H9 (cell line): ENCODE measurements at regions not wholly inside any gene's neighbourhood (a gene's known extent, or its start where the extent isn't known, plus 50 kb on each side); places are given as distances from the start of the nearest gene placed in this dataset.
"Not testable (repeated sequence)": the region's sequence is repeated elsewhere in the genome, so short reads cannot be mapped to it uniquely, and the experiment has no call there.

ENCODE experiments used
- DNase-seq: peaks from one replicate; pipeline ENCODE4 v3.0.0-alpha.2; 2017
- H2AFZ ChIP-seq: one replicate; pipeline ENCODE4 v1.6.1; 2013; ENCODE audit warnings: mild to moderate bottlenecking, low read length, control low read depth, moderate library complexity
- H2AK5ac ChIP-seq: 2 replicates; pipeline ENCODE4 v1.6.1; 2013; ENCODE audit warnings: low read length, control low read depth, mixed read lengths; ENCODE audit not compliant: insufficient read length
- H2BK120ac ChIP-seq: one replicate; pipeline ENCODE4 v1.6.1; 2013; ENCODE audit warnings: low read depth, mild to moderate bottlenecking, low read length, control low read depth, inconsistent platforms; ENCODE audit not compliant: poor library complexity, severe bottlenecking
- H2BK12ac ChIP-seq: 2 replicates; pipeline ENCODE4 v1.6.1; 2013; ENCODE audit warnings: low read length, control low read depth, mixed read lengths, low read depth; ENCODE audit not compliant: insufficient read length
- H2BK15ac ChIP-seq: 2 replicates; pipeline ENCODE4 v1.6.1; 2013; ENCODE audit warnings: low read depth, low read length, control low read depth
- H2BK20ac ChIP-seq: one replicate; pipeline ENCODE4 v1.6.1; 2013; ENCODE audit warnings: low read depth, mild to moderate bottlenecking, low read length, control low read depth, inconsistent platforms; ENCODE audit not compliant: poor library complexity, severe bottlenecking
- H2BK5ac ChIP-seq: 2 replicates; pipeline ENCODE4 v1.6.1; 2013; ENCODE audit warnings: low read length, control low read depth, mixed read lengths; ENCODE audit not compliant: insufficient read length
- H3K14ac ChIP-seq: 2 replicates; pipeline ENCODE4 v1.6.1; 2013; ENCODE audit warnings: low read length, control low read depth; ENCODE audit not compliant: insufficient read depth
- H3K18ac ChIP-seq: 2 replicates; pipeline ENCODE4 v1.6.1; 2013; ENCODE audit warnings: low read depth, mild to moderate bottlenecking, mixed read lengths, low read length, control low read depth; ENCODE audit not compliant: insufficient read length
- H3K23ac ChIP-seq: 2 replicates; pipeline ENCODE4 v1.6.1; 2013; ENCODE audit warnings: low read length, control low read depth, mixed read lengths, low read depth; ENCODE audit not compliant: insufficient read length
- H3K23me2 ChIP-seq: 2 replicates; pipeline ENCODE4 v1.6.1; 2013; ENCODE audit warnings: low read depth, mild to moderate bottlenecking, mixed read lengths, low read length, control low read depth; ENCODE audit not compliant: insufficient read length, poor library complexity, severe bottlenecking
- H3K27ac ChIP-seq: 2 replicates; pipeline ENCODE4 v1.5.1; 2013; ENCODE audit warnings: low read length, control low read depth, mixed read lengths, low read depth; ENCODE audit not compliant: insufficient read length
- H3K27me3 ChIP-seq: 2 replicates; pipeline ENCODE4 v1.6.1; 2013; ENCODE audit warnings: low read length, control low read depth, inconsistent platforms; ENCODE audit not compliant: insufficient read depth
- H3K4ac ChIP-seq: 2 replicates; pipeline ENCODE4 v1.6.1; 2013; ENCODE audit warnings: low read depth, mild to moderate bottlenecking, control low read depth, inconsistent platforms, low read length, moderate library complexity
- H3K4me1 ChIP-seq: 2 replicates; pipeline ENCODE4 v1.6.1; 2013; ENCODE audit warnings: low read length, control low read depth, inconsistent platforms; ENCODE audit not compliant: insufficient read depth
- H3K4me2 ChIP-seq: 2 replicates; pipeline ENCODE4 v1.6.1; 2013; ENCODE audit warnings: low read length, control low read depth, mixed read lengths; ENCODE audit not compliant: insufficient read length, insufficient read depth
- H3K56ac ChIP-seq: 2 replicates; pipeline ENCODE4 v1.6.1; 2013; ENCODE audit warnings: low read depth, mild to moderate bottlenecking, mixed read lengths, low read length, control low read depth; ENCODE audit not compliant: insufficient read length
- H3K79me1 ChIP-seq: 2 replicates; pipeline ENCODE4 v1.6.1; 2013; ENCODE audit warnings: low read depth, mild to moderate bottlenecking, moderate library complexity, low read length, control low read depth, inconsistent platforms; ENCODE audit not compliant: insufficient read depth, poor library complexity, severe bottlenecking
- H3K79me2 ChIP-seq: 2 replicates; pipeline ENCODE4 v1.6.1; 2013; ENCODE audit warnings: low read length, control low read depth, inconsistent platforms; ENCODE audit not compliant: insufficient read depth
- H3K9ac ChIP-seq: 2 replicates; pipeline ENCODE4 v1.6.1; 2013; ENCODE audit warnings: low read length, control low read depth, mixed read lengths; ENCODE audit not compliant: insufficient read length; ENCODE audit errors: extremely low read depth
- H3K9me3 ChIP-seq: one replicate; pipeline ENCODE4 v1.6.1; 2013; ENCODE audit warnings: low read depth, low read length, inconsistent platforms; ENCODE audit not compliant: control insufficient read depth
- H3T11ph ChIP-seq: one replicate; pipeline ENCODE4 v1.6.1; 2013; ENCODE audit warnings: mild to moderate bottlenecking, low read length, control low read depth, inconsistent platforms
- H4K20me1 ChIP-seq: one replicate; pipeline ENCODE4 v1.6.1; 2013; ENCODE audit not compliant: control insufficient read depth, insufficient read length, insufficient read depth
- H4K5ac ChIP-seq: 2 replicates; pipeline ENCODE4 v1.6.1; 2013; ENCODE audit warnings: low read depth, mild to moderate bottlenecking, mixed read lengths, low read length, control low read depth; ENCODE audit not compliant: insufficient read length
- H4K8ac ChIP-seq: replicated peaks from 2 replicates; pipeline ENCODE4 v1.6.1; 2013; ENCODE audit warnings: low read length, control low read depth, mixed read lengths, low read depth; ENCODE audit not compliant: insufficient read length
- H4K91ac ChIP-seq: 2 replicates; pipeline ENCODE4 v1.6.1; 2013; ENCODE audit warnings: low read depth, mild to moderate bottlenecking, moderate library complexity, mixed read lengths, low read length, control low read depth; ENCODE audit not compliant: insufficient read length
- H3K27ac Mint-ChIP-seq, 3 experiments: 2 replicates in 2 of 3; 3 replicates in 1 of 3; pipeline ENCODE4 v1.8.0; 2020 to 2021; ENCODE audit warnings: mixed read lengths in 3 of 3, mild to moderate bottlenecking in 1 of 3, moderate library complexity in 1 of 3
- H3K27me3 Mint-ChIP-seq: 2 replicates; pipeline ENCODE4 v1.8.0; 2021; ENCODE audit warnings: low read depth, mild to moderate bottlenecking, moderate library complexity, mixed read lengths
- H3K36me3 Mint-ChIP-seq, 3 experiments: 2 replicates in 2 of 3; 3 replicates in 1 of 3; pipeline ENCODE4 v1.8.0; 2020 to 2021; ENCODE audit warnings: low read depth in 3 of 3, mixed read lengths in 3 of 3; ENCODE audit not compliant: insufficient read depth in 1 of 3
- H3K4me1 Mint-ChIP-seq, 2 experiments: 2 replicates each; pipeline ENCODE4 v1.8.0; 2020; ENCODE audit warnings: mixed read lengths in 2 of 2
- H3K4me3 Mint-ChIP-seq, 2 experiments: 2 replicates in 1 of 2; 3 replicates in 1 of 2; pipeline ENCODE4 v1.8.0; 2020 to 2021; ENCODE audit warnings: mild to moderate bottlenecking in 2 of 2, mixed read lengths in 2 of 2, moderate library complexity in 1 of 2
- H3K9me3 Mint-ChIP-seq, 2 experiments: 2 replicates in 1 of 2; 3 replicates in 1 of 2; pipeline ENCODE4 v1.8.0; 2020; ENCODE audit warnings: mild to moderate bottlenecking in 2 of 2, mixed read lengths in 2 of 2, moderate library complexity in 1 of 2
- CTCF ChIP-seq: fragments of 200-600 bp; sonication (generic); conservative IDR thresholded peaks from 3 replicates; pipeline ENCODE4 v1.8.0; 2021; ENCODE audit warnings: antibody characterized with exemption, mild to moderate bottlenecking
- WGBS: extraction: QIAGEN DNeasy Blood & Tissue Kit; methylation state at CpG from one replicate; pipeline ENCODE4 v1.1.7; 2013; ENCODE audit warnings: missing lambda C conversion rate, low lambda C conversion rate, mixed read lengths; ENCODE audit not compliant: insufficient read length; ENCODE audit errors: extremely low coverage; 5-methylcytosine and 5-hydroxymethylcytosine counted together

DNA sequence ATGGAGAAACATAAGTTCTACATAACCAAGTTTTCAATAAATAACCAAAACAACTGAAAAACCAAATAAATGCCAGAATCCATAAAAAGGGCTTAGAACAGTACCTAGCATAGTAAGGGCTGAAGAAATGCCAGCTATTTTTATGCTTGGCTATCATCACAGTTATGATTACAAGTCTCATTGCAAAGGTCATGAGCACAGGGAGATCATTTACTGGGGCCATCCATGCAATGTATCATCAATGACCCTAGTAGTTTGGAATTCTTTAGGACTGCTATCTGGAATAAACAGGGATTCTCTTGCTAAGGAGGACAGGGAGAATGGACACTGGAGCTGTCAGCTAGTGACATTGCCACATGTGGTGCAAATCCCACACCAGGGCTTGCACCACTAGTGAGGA, 92.5 kb upstream of the NAP1L1 start:
- H2AK5ac ChIP-seq: no peak overlapping the region
- H2BK20ac ChIP-seq: no peak overlapping the region
- H4K20me1 ChIP-seq: no peaks in the 10 kb centered on the region
- H2AFZ ChIP-seq: no peak overlapping the region
- no peak overlapping the region for H2BK5ac ChIP-seq
- no peaks in the 10 kb centered on the region for H3K4me1 ChIP-seq
- no peak for TF ChIP-seq CTCF
- H3K23ac ChIP-seq: no peak overlapping the region
- H3K14ac ChIP-seq: no peak overlapping the region
- no peaks in the 10 kb centered on the region for H3K27me3 ChIP-seq
- H3K9me3 Mint-ChIP-seq: no peaks in the 10 kb centered on the region
- no peaks in the 10 kb centered on the region for H3K36me3 Mint-ChIP-seq
- H3K18ac ChIP-seq: no peak overlapping the region
- no peak overlapping the region for H3K27ac Mint-ChIP-seq
- no peak overlapping the region for H2BK15ac ChIP-seq
- H3K79me2 ChIP-seq: peaks cover 1% of the 10 kb centered on the region; the same call in 1 of the 2 replicates
- H3K56ac ChIP-seq: no peak overlapping the region
- no peaks in the 10 kb centered on the region for H3K79me1 ChIP-seq
- H3K4me2 ChIP-seq: no peak overlapping the region
- no peaks in the 10 kb centered on the region for H3K4me1 Mint-ChIP-seq
- no peak overlapping the region for H3K9ac ChIP-seq
- no peak overlapping the region for H3T11ph ChIP-seq
- H3K27me3 Mint-ChIP-seq: 0 out of 2 replicates have a peak, but pooled peaks cover 1% of the 10 kb centered on the region
- no peak overlapping the region for H2BK12ac ChIP-seq
- no peak overlapping the region for H3K4ac ChIP-seq
- no peak overlapping the region for H4K8ac ChIP-seq
- H3K23me2 ChIP-seq: no peaks in the 10 kb centered on the region
- H4K91ac ChIP-seq: no peak overlapping the region
- H3K9me3 ChIP-seq: no peaks in the 10 kb centered on the region
- DNase-seq: no peak
- H3K4me3 Mint-ChIP-seq: no peak overlapping the region
- no peak overlapping the region for H2BK120ac ChIP-seq
- H3K27ac ChIP-seq: no peak overlapping the region
- no peak overlapping the region for H4K5ac ChIP-seq

DNA sequence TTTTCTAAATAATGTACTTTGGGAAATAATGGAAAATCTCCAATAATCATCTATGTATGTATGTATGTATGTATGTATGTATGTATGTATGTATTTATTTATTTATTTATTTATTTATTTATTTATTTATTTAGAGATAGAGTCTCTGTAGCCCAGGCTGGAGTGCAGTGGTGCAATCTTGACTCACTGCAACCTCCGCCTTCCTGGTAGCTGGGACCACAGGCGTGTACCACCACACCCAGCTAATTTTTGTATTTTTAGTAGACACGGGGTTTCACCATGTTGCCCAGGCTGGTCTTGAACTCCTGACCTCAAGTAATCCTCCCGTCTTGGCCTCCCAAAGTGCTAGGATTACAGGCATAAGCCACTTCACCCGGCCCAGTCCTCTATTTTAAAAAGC, 91.5 kb upstream of the NAP1L1 start:
- WGBS: no CpG with 5 or more reads among the region's 5 CpGs

More for the DNA sequence above, 91.5 kb upstream of the NAP1L1 start:
- H3K23me2 ChIP-seq, H4K5ac ChIP-seq, H3K14ac ChIP-seq, H3K23ac ChIP-seq, DNase-seq, H2BK12ac ChIP-seq, H3K27me3 ChIP-seq, H3K27ac ChIP-seq, H3K9me3 Mint-ChIP-seq, H3K4ac ChIP-seq, H3K9me3 ChIP-seq, H3K36me3 Mint-ChIP-seq, H2BK15ac ChIP-seq, H2AK5ac ChIP-seq, H3T11ph ChIP-seq, H3K9ac ChIP-seq, H3K27me3 Mint-ChIP-seq, H2BK120ac ChIP-seq, H2AFZ ChIP-seq, H3K27ac Mint-ChIP-seq, H2BK20ac ChIP-seq, H2BK5ac ChIP-seq, H3K56ac ChIP-seq, H4K20me1 ChIP-seq, H3K79me1 ChIP-seq, H3K4me3 Mint-ChIP-seq, H3K79me2 ChIP-seq, H4K91ac ChIP-seq, H3K4me1 Mint-ChIP-seq, H4K8ac ChIP-seq, H3K18ac ChIP-seq, H3K4me2 ChIP-seq, H3K4me1 ChIP-seq: not testable (repeated sequence)
